ENCODE measurements at regions not wholly inside any gene's neighbourhood (a gene's known extent, or its start where the extent isn't known, plus 50 kb on each side); places are given as distances from the start of the nearest gene placed in this dataset.

- no peak for TF ChIP-seq FOXM1 (IDR thresholded peaks at IDR 0.05; ENCODE audit: borderline replicate concordance)
- TF ChIP-seq BHLHE40 (IDR thresholded peaks at IDR 0.05; ENCODE audit: borderline replicate concordance), result no peak
- TF ChIP-seq ARNT (IDR thresholded peaks at IDR 0.05), result no peak
- TF ChIP-seq SP1 (IDR thresholded peaks at IDR 0.05), result no peak
- no peak for TF ChIP-seq HDGF (IDR thresholded peaks at IDR 0.05; ENCODE audit: borderline replicate concordance)
Measured at GRCh38 chr14:53500191-53500590, 347.1 kb upstream of the DDHD1 start.

Data from HEK293T (cell line).